K562 (cell line): ENCODE measurements at regions not wholly inside any gene's neighbourhood (a gene's known extent, or its start where the extent isn't known, plus 50 kb on each side); places are given as distances from the start of the nearest gene placed in this dataset.

ENCODE experiments used
- ATAC-seq: fragments of 200-7000 bp; cut with Tn5 transposase; 3 replicates; pipeline ENCODE4 v1.9.1; 2020; ENCODE audit warnings: moderate library complexity
- BruUV-seq: library from RNA; stranded (reverse); fragments of 400-500 nt; replicated peaks from 2 replicates; lab custom pipeline; 2021; lab: Mats Ljungman, UMichigan
- CTCF ChIA-PET: fragments of 300-600 bp; formaldehyde crosslinking; extraction: SDS; loops from one replicate; lab custom pipeline; 2021; ENCODE audit warnings: low intra/inter-chr PET ratio; lab: Yijun Ruan, JAX
- POLR2A ChIA-PET: fragments of 300-600, 350-650 bp; sonication (Branson Sonifier 250); formaldehyde crosslinking; extraction: SDS; loops from one replicate; lab custom pipeline; 2021; ENCODE audit warnings: antibody characterized with exemption, inconsistent platforms; lab: Yijun Ruan, JAX
- DNase-seq, 4 experiments: peaks; one replicate each; pipeline versions ENCODE4 v3.0.0 to v3.0.0-alpha.2; 2011 to 2018; ENCODE audit warnings: low spot score in 3 of 4, mixed read lengths in 3 of 4; ENCODE audit errors: extremely low read depth in 1 of 4
- FAIRE-seq: peaks from 2 replicates; lab custom pipeline; 2011; peaks lifted over from hg19 to GRCh38; lab: Jason Lieb, UNC
- H2AFZ ChIP-seq: 2 replicates; pipeline ENCODE4 v1.6.0; 2011; ENCODE audit warnings: low read depth, low read length, control low read depth, inconsistent platforms
- H3K27ac ChIP-seq: fragments of 200-600 bp; 3 replicates; pipeline ENCODE4 v1.8.0; 2011; ENCODE audit warnings: low read depth, mild to moderate bottlenecking, control low read depth, inconsistent platforms, low read length, moderate library complexity, mixed read lengths; ENCODE audit errors: extremely low read depth
- H3K27me3 ChIP-seq, 2 experiments: fragments of 300-600 bp in 1 of 2; 2 replicates in 1 of 2; 3 replicates in 1 of 2; pipeline versions ENCODE4 v1.6.0 to v1.8.0; 2011; ENCODE audit warnings: inconsistent platforms in 2 of 2, low read length in 2 of 2, mild to moderate bottlenecking in 1 of 2, mixed read lengths in 1 of 2, moderate library complexity in 1 of 2; ENCODE audit not compliant: control insufficient read depth in 2 of 2, insufficient read depth in 2 of 2
- H3K36me3 ChIP-seq: fragments of 300-600 bp; 3 replicates; pipeline ENCODE4 v1.8.0; 2011; ENCODE audit warnings: mild to moderate bottlenecking, low read length, inconsistent platforms; ENCODE audit not compliant: control insufficient read depth, insufficient read depth
- H3K4me1 ChIP-seq, 2 experiments: fragments of 200-600 bp in 1 of 2; replicated peaks in 1 of 2; 2 replicates in 1 of 2; 3 replicates in 1 of 2; pipeline versions ENCODE4 v1.5.1 to v1.8.0; 2011; ENCODE audit warnings: inconsistent platforms in 2 of 2, low read length in 2 of 2, mild to moderate bottlenecking in 1 of 2, mixed read lengths in 1 of 2, moderate library complexity in 1 of 2; ENCODE audit not compliant: control insufficient read depth in 2 of 2, insufficient read depth in 2 of 2
- H3K4me2 ChIP-seq: 2 replicates; pipeline ENCODE4 v1.6.1; 2011; ENCODE audit warnings: low read length, control low read depth, inconsistent platforms, mixed read lengths; ENCODE audit not compliant: insufficient read depth
- H3K4me3 ChIP-seq: fragments of 200-600 bp; sonication (generic), shearing (Covaris generic); 2 replicates; pipeline ENCODE4 v1.5.1; 2016; ENCODE audit warnings: control low read depth, inconsistent platforms
- H3K79me2 ChIP-seq: fragments of 200-600 bp; 3 replicates; pipeline ENCODE4 v1.8.0; 2011; ENCODE audit warnings: low read length, inconsistent platforms; ENCODE audit not compliant: control insufficient read depth, insufficient read depth
- H3K9ac ChIP-seq, 2 experiments: 2 replicates each; pipeline versions ENCODE4 v1.6.0 to v1.6.1; 2011; ENCODE audit warnings: low read depth in 2 of 2, low read length in 2 of 2, control low read depth in 1 of 2, inconsistent platforms in 1 of 2, mild to moderate bottlenecking in 1 of 2, mixed read lengths in 1 of 2; ENCODE audit not compliant: insufficient read depth in 1 of 2
- H3K9me1 ChIP-seq: one replicate; pipeline ENCODE4 v1.6.0; 2011; ENCODE audit warnings: inconsistent platforms, mild to moderate bottlenecking, low read length, moderate library complexity; ENCODE audit not compliant: control insufficient read depth, insufficient read depth
- H3K9me3 ChIP-seq: replicated peaks from 2 replicates; pipeline ENCODE4 v1.5.1; 2011; ENCODE audit warnings: low read depth, low read length, inconsistent platforms; ENCODE audit not compliant: control insufficient read depth, insufficient read depth
- H4K20me1 ChIP-seq: replicated peaks from 2 replicates; pipeline ENCODE4 v1.6.1; 2011; ENCODE audit warnings: low read length, inconsistent platforms, mixed read lengths; ENCODE audit not compliant: control insufficient read depth, insufficient read depth
- DPF2 ChIP-seq: fragments of 450-650 bp; IDR thresholded peaks from 2 replicates; pipeline ENCODE4 v1.6.1; 2016
- GTF2E2 ChIP-seq: fragments of 200-800 bp; sonication (Bioruptor generic); IDR thresholded peaks from 2 replicates; pipeline ENCODE4 v1.6.1; 2016; ENCODE audit warnings: missing genetic modification characterization, missing compliant biosample characterization
- HEY1 ChIP-seq: fragments of 250-450 bp; sonication (Bioruptor Pico); IDR thresholded peaks from 2 replicates; pipeline ENCODE4 v1.5.0; 2020; ENCODE audit warnings: mild to moderate bottlenecking, moderate library complexity, borderline replicate concordance
- HMBOX1 ChIP-seq: sonication (generic); IDR thresholded peaks from 2 replicates; pipeline ENCODE4 v1.6.1; 2016
- RAD21 ChIP-seq, 2 experiments: fragments of 250-450 bp in 1 of 2; fragments of 450-650 bp in 1 of 2; sonication (Bioruptor Pico) in 1 of 2; formaldehyde crosslinking in 1 of 2; IDR thresholded peaks in 1 of 2; conservative IDR thresholded peaks in 1 of 2; 2 replicates each; pipeline versions ENCODE4 v1.4.0 to v1.8.0; 2020 to 2022; ENCODE audit warnings: mild to moderate bottlenecking in 2 of 2, moderate library complexity in 1 of 2
- RCOR1 ChIP-seq, 2 experiments: IDR thresholded peaks; 2 replicates each; pipeline ENCODE4 v1.6.1; 2012; ENCODE audit warnings: low read depth in 2 of 2, low read length in 2 of 2, borderline replicate concordance in 1 of 2, improper control_type of control experiment in 1 of 2
- SMC3 ChIP-seq: conservative IDR thresholded peaks from 2 replicates; pipeline ENCODE4 v1.6.1; 2011; ENCODE audit warnings: low read depth, low read length, improper control_type of control experiment; ENCODE audit not compliant: insufficient read depth
- WHSC1 ChIP-seq: IDR thresholded peaks from one replicate; pipeline ENCODE4 v1.6.1; 2012; ENCODE audit warnings: low read length, control low read depth, inconsistent platforms
- ZNF224 ChIP-seq: sonication (generic); formaldehyde crosslinking; IDR thresholded peaks from 2 replicates; pipeline ENCODE4 v1.8.0; 2022; ENCODE audit warnings: mild to moderate bottlenecking, missing genetic modification reagents
- WGBS: fragments of 100-300 bp; shearing (Covaris generic); methylation state at CpG from one replicate; pipeline ENCODE4 v1.1.6; 2016; ENCODE audit warnings: low coverage, mixed read lengths; ENCODE audit not compliant: insufficient coverage; ENCODE audit errors: missing lambda C conversion rate; 5-methylcytosine and 5-hydroxymethylcytosine counted together
- in situ Hi-C: fragments of 300-500 bp; cut with MboI; formaldehyde crosslinking; loops from 4 replicates; pipeline ENCODE4 v1.15.0; 2018; ENCODE audit warnings: inconsistent platforms, mixed read lengths
- intact Hi-C: fragments of 100-400 bp; cut with micrococcal nuclease; formaldehyde crosslinking; loops from 2 replicates; pipeline ENCODE4 v1.14.2; 2022
- TF ChIP-seq, protein P1 (sequence below), 3 experiments: IDR thresholded peaks in 2 of 3; conservative IDR thresholded peaks in 1 of 3; 2 replicates each; pipeline ENCODE4 v1.5.1; 2011 to 2012; ENCODE audit warnings: low read length in 3 of 3, mild to moderate bottlenecking in 3 of 3, control low read depth in 2 of 3, improper control_type of control experiment in 1 of 3, inconsistent platforms in 1 of 3, low read depth in 1 of 3, mixed read lengths in 1 of 3, moderate library complexity in 1 of 3; ENCODE audit not compliant: insufficient read depth in 2 of 3
- TF ChIP-seq, protein P2 (sequence below), 2 experiments: fragments of 450-650 bp; formaldehyde crosslinking in 1 of 2; IDR thresholded peaks; 2 replicates each; pipeline versions ENCODE4 v1.4.0 to v1.6.1; 2014 to 2020; ENCODE audit warnings: mild to moderate bottlenecking in 2 of 2, borderline replicate concordance in 1 of 2, low read depth in 1 of 2

DNA sequence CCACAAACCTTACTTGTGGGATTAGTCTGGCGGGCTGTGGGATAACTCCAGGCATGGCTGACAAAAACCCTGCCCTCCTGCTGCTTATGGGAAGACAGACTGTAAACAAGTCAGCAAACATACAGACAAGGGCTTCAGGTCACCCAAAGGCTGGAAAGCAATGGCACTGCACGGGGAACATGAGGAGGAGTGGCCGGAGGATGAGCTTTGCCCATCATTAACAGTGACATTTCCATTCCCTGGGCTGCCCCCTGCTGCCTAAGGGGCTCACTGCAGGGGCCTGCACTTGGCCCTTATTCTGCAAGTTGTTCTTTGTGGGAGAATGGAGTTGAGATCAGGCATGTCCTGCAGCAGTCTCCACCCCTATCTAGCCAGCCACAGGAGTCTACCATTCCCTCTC, 91.3 kb downstream of the UQCRFS1 start:
- no peaks in the 10 kb centered on the region for H3K4me1 ChIP-seq
- no TSS peak for BruUV-seq
- no peak overlapping the region for H3K27ac ChIP-seq
- no peak overlapping the region for H3K4me2 ChIP-seq
- no peak overlapping the region for H2AFZ ChIP-seq
- H3K9ac ChIP-seq = no peak overlapping the region
- POLR2A ChIA-PET = interaction anchor here (0.6 to 0.7 kb wide), 5 partner anchors 13 to 841 kb away, joined by 3 to 4 read pairs (median 3); no protein-coding TSS in a partner anchor
- peak; percentile 61 for FAIRE-seq
- H3K36me3 ChIP-seq = no peaks in the 10 kb centered on the region
- 0% methylated on average over 3 of the region's 3 CpGs for WGBS
- no peaks in the 10 kb centered on the region for H4K20me1 ChIP-seq
- CTCF ChIA-PET = no interaction called here
- H3K27me3 ChIP-seq = no peaks in the 10 kb centered on the region
- peak; percentile 44 to 62 (median 58) for DNase-seq
- ATAC-seq = peak; percentile 92
- no peaks in the 10 kb centered on the region for H3K9me1 ChIP-seq
- intact Hi-C loops (loop anchor here (1.0 kb wide), 1 partner anchor 178 kb away; no protein-coding TSS in a partner anchor), in situ Hi-C loops (no loop called here)
- H3K4me3 ChIP-seq = no peak overlapping the region
- no peaks in the 10 kb centered on the region for H3K9me3 ChIP-seq
- H3K79me2 ChIP-seq = no peaks in the 10 kb centered on the region
- TF ChIP-seq HMBOX1 = no peak
- TF ChIP-seq WHSC1 = no peak
- no peak for TF ChIP-seq GTF2E2
- TF ChIP-seq RAD21 (CRISPR knock-in tag; conservative IDR thresholded peaks at IDR 0.05 in 1 of 2, IDR thresholded peaks at IDR 0.05 in 1 of 2) = peak; percentile 48 to 68; a peak in 3 of 4 replicates
- peak; percentile 57; the same call in 1 of the 2 replicates for TF ChIP-seq SMC3
- TF ChIP-seq, protein P1, sequence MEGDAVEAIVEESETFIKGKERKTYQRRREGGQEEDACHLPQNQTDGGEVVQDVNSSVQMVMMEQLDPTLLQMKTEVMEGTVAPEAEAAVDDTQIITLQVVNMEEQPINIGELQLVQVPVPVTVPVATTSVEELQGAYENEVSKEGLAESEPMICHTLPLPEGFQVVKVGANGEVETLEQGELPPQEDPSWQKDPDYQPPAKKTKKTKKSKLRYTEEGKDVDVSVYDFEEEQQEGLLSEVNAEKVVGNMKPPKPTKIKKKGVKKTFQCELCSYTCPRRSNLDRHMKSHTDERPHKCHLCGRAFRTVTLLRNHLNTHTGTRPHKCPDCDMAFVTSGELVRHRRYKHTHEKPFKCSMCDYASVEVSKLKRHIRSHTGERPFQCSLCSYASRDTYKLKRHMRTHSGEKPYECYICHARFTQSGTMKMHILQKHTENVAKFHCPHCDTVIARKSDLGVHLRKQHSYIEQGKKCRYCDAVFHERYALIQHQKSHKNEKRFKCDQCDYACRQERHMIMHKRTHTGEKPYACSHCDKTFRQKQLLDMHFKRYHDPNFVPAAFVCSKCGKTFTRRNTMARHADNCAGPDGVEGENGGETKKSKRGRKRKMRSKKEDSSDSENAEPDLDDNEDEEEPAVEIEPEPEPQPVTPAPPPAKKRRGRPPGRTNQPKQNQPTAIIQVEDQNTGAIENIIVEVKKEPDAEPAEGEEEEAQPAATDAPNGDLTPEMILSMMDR (IDR thresholded peaks at IDR 0.05 in 2 of 3, conservative IDR thresholded peaks at IDR 0.05 in 1 of 3; ENCODE audit: insufficient read depth in 2 of 3, low read depth in 1 of 3, low read length in 3 of 3) = peak; percentile 61 to 75 (median 70)
- TF ChIP-seq HEY1 = no peak
- TF ChIP-seq, protein P2, sequence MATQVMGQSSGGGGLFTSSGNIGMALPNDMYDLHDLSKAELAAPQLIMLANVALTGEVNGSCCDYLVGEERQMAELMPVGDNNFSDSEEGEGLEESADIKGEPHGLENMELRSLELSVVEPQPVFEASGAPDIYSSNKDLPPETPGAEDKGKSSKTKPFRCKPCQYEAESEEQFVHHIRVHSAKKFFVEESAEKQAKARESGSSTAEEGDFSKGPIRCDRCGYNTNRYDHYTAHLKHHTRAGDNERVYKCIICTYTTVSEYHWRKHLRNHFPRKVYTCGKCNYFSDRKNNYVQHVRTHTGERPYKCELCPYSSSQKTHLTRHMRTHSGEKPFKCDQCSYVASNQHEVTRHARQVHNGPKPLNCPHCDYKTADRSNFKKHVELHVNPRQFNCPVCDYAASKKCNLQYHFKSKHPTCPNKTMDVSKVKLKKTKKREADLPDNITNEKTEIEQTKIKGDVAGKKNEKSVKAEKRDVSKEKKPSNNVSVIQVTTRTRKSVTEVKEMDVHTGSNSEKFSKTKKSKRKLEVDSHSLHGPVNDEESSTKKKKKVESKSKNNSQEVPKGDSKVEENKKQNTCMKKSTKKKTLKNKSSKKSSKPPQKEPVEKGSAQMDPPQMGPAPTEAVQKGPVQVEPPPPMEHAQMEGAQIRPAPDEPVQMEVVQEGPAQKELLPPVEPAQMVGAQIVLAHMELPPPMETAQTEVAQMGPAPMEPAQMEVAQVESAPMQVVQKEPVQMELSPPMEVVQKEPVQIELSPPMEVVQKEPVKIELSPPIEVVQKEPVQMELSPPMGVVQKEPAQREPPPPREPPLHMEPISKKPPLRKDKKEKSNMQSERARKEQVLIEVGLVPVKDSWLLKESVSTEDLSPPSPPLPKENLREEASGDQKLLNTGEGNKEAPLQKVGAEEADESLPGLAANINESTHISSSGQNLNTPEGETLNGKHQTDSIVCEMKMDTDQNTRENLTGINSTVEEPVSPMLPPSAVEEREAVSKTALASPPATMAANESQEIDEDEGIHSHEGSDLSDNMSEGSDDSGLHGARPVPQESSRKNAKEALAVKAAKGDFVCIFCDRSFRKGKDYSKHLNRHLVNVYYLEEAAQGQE (IDR thresholded peaks at IDR 0.05; ENCODE audit: borderline replicate concordance) = peak; percentile 55
- TF ChIP-seq, protein P2 (CRISPR knock-in tag; IDR thresholded peaks at IDR 0.05; ENCODE audit: low read depth) = no peak
- no peak for TF ChIP-seq ZNF224 (CRISPR knock-in tag)
- peak in 1 of 2 experiments; percentile 28; a peak in 1 of 4 replicates for TF ChIP-seq RCOR1 (IDR thresholded peaks at IDR 0.05; ENCODE audit: borderline replicate concordance in 1 of 2, low read depth in 2 of 2, low read length in 2 of 2)
- no peak for TF ChIP-seq DPF2
